ENCODE measurements at regions not wholly inside any gene's neighbourhood (a gene's known extent, or its start where the extent isn't known, plus 50 kb on each side); places are given as distances from the start of the nearest gene placed in this dataset.

GRCh38 chr5:115439639-115440038, 104.9 kb downstream of the FEM1C start:
- peaks cover 7 to 11% of the 10 kb centered on the region in 2 donors for H3K9me3 ChIP-seq (ENCODE audit: control insufficient read depth in 1 of 2, low read length in 2 of 2)
- H3K4me3 ChIP-seq (ENCODE audit: low read depth in 1 of 2, low read length in 2 of 2) = no peak overlapping the region
- H3K36me3 ChIP-seq (ENCODE audit: control insufficient read depth in 1 of 2, insufficient read depth in 2 of 2, low read length in 2 of 2) = no peaks in the 10 kb centered on the region
- no peaks in the 10 kb centered on the region for H3K27me3 ChIP-seq (ENCODE audit: control insufficient read depth in 1 of 2, insufficient read depth in 2 of 2, low read length in 2 of 2)
- H3K9ac ChIP-seq (ENCODE audit: low read depth in 1 of 2, low read length in 2 of 2) = no peak overlapping the region
- H3K27ac ChIP-seq (ENCODE audit: low read depth, low read length) = no peak overlapping the region
- H3K4me1 ChIP-seq (ENCODE audit: control insufficient read depth in 1 of 2, insufficient read depth in 2 of 2, low read length in 2 of 2) = no peaks in the 10 kb centered on the region

DNA sequence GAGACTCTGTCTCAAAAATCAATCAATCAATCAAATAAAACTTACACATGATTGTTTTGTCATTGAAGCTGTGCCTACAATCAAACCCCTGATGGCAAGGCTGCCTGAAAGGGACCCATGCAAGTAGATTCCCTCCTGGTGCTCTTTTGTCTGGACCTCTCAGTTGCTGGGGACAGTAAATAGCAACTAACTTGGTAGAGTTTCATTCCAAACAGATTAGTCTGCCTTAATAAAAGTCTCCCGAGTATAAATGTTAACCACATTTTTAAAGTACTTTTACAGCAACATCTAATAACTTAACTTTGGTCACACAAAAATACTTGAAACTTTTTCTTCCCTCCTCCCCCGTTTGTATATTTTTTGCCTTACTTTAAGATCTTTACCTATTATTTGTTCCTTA, 105.5 kb downstream of the FEM1C start:
- Histone ChIP-seq H3K27ac (ENCODE audit: low read depth, low read length) (no peak overlapping the region), H3K9ac (ENCODE audit: low read depth in 1 of 2, low read length in 2 of 2) (no peak overlapping the region), H3K4me1 (ENCODE audit: control insufficient read depth in 1 of 2, insufficient read depth in 2 of 2, low read length in 2 of 2) (no peaks in the 10 kb centered on the region), H3K4me3 (ENCODE audit: low read depth in 1 of 2, low read length in 2 of 2) (no peak overlapping the region), H3K9me3 (ENCODE audit: control insufficient read depth in 1 of 2, low read length in 2 of 2) (peaks cover 7 to 11% of the 10 kb centered on the region in 2 donors), H3K27me3 (ENCODE audit: control insufficient read depth in 1 of 2, insufficient read depth in 2 of 2, low read length in 2 of 2) (no peaks in the 10 kb centered on the region), H3K36me3 (ENCODE audit: control insufficient read depth in 1 of 2, insufficient read depth in 2 of 2, low read length in 2 of 2) (no peaks in the 10 kb centered on the region)

- H3K27me3 ChIP-seq (ENCODE audit: control insufficient read depth in 1 of 2, insufficient read depth in 2 of 2, low read length in 2 of 2) = no peaks in the 10 kb centered on the region
- no peaks in the 10 kb centered on the region for H3K4me1 ChIP-seq (ENCODE audit: control insufficient read depth in 1 of 2, insufficient read depth in 2 of 2, low read length in 2 of 2)
- H3K9me3 ChIP-seq (ENCODE audit: control insufficient read depth in 1 of 2, low read length in 2 of 2) = peaks cover 4 to 11% of the 10 kb centered on the region in 2 donors
- no peak overlapping the region for H3K4me3 ChIP-seq (ENCODE audit: low read depth in 1 of 2, low read length in 2 of 2)
- H3K27ac ChIP-seq (ENCODE audit: low read depth, low read length) = no peak overlapping the region
- no peaks in the 10 kb centered on the region for H3K36me3 ChIP-seq (ENCODE audit: control insufficient read depth in 1 of 2, insufficient read depth in 2 of 2, low read length in 2 of 2)
- no peak overlapping the region for H3K9ac ChIP-seq (ENCODE audit: low read depth in 1 of 2, low read length in 2 of 2)
These were observed 108.5 kb downstream of the FEM1C start for GRCh38 chr5:115435778-115436712.

- Histone ChIP-seq H3K9ac (ENCODE audit: low read depth in 1 of 2, low read length in 2 of 2) (no peak overlapping the region), H3K4me3 (ENCODE audit: low read depth in 1 of 2, low read length in 2 of 2) (no peak overlapping the region), H3K36me3 (ENCODE audit: control insufficient read depth in 1 of 2, insufficient read depth in 2 of 2, low read length in 2 of 2) (no peaks in the 10 kb centered on the region), H3K27me3 (ENCODE audit: control insufficient read depth in 1 of 2, insufficient read depth in 2 of 2, low read length in 2 of 2) (no peaks in the 10 kb centered on the region), H3K9me3 (ENCODE audit: control insufficient read depth in 1 of 2, low read length in 2 of 2) (peaks cover 4 to 7% of the 10 kb centered on the region in 2 donors), H3K27ac (ENCODE audit: low read depth, low read length) (no peak overlapping the region), H3K4me1 (ENCODE audit: control insufficient read depth in 1 of 2, insufficient read depth in 2 of 2, low read length in 2 of 2) (no peaks in the 10 kb centered on the region)
These were observed 109.4 kb downstream of the FEM1C start for GRCh38 chr5:115435065-115435777.

DNA sequence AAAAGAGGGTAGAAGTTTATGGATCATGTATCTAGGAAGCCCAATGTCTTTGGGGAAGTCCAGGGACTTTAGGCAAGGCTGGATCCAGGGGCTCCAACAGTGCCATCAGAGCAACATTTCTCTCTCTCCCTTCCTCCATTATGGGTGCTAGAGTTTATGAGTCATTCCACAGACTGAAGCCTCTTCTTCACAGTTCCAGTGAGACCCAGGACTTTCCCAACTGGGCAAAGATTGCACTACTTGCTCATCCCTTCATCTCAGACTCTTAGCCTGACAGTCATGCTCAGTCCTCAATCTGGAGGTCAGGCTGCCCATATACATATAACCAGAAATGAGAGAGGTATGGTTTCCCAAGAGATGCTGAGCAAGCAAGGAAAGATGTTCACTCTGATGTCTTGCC, 110.7 kb downstream of the FEM1C start:
- H3K4me3 ChIP-seq (ENCODE audit: low read depth in 1 of 2, low read length in 2 of 2) = no peak overlapping the region
- no peak overlapping the region for H3K9ac ChIP-seq (ENCODE audit: low read depth in 1 of 2, low read length in 2 of 2)
- H3K27me3 ChIP-seq (ENCODE audit: control insufficient read depth in 1 of 2, insufficient read depth in 2 of 2, low read length in 2 of 2) = no peaks in the 10 kb centered on the region
- H3K4me1 ChIP-seq (ENCODE audit: control insufficient read depth in 1 of 2, insufficient read depth in 2 of 2, low read length in 2 of 2) = no peaks in the 10 kb centered on the region
- H3K9me3 ChIP-seq (ENCODE audit: control insufficient read depth in 1 of 2, low read length in 2 of 2) = no peaks in the 10 kb centered on the region
- H3K36me3 ChIP-seq (ENCODE audit: control insufficient read depth in 1 of 2, insufficient read depth in 2 of 2, low read length in 2 of 2) = no peaks in the 10 kb centered on the region
- H3K27ac ChIP-seq (ENCODE audit: low read depth, low read length) = no peak overlapping the region

- H3K27ac ChIP-seq (ENCODE audit: low read depth, low read length) = no peak overlapping the region
- H3K36me3 ChIP-seq (ENCODE audit: control insufficient read depth in 1 of 2, insufficient read depth in 2 of 2, low read length in 2 of 2) = no peaks in the 10 kb centered on the region
- no peaks in the 10 kb centered on the region for H3K27me3 ChIP-seq (ENCODE audit: control insufficient read depth in 1 of 2, insufficient read depth in 2 of 2, low read length in 2 of 2)
- no peaks in the 10 kb centered on the region for H3K9me3 ChIP-seq (ENCODE audit: control insufficient read depth in 1 of 2, low read length in 2 of 2)
- no peak overlapping the region for H3K4me3 ChIP-seq (ENCODE audit: low read depth in 1 of 2, low read length in 2 of 2)
- no peak overlapping the region for H3K9ac ChIP-seq (ENCODE audit: low read depth in 1 of 2, low read length in 2 of 2)
- no peaks in the 10 kb centered on the region for H3K4me1 ChIP-seq (ENCODE audit: control insufficient read depth in 1 of 2, insufficient read depth in 2 of 2, low read length in 2 of 2)
These were observed 111.9 kb downstream of the FEM1C start for GRCh38 chr5:115432691-115433090.

GRCh38 chr5:115431116-115431515, 113.5 kb downstream of the FEM1C start:
- H3K27ac ChIP-seq (ENCODE audit: low read depth, low read length) = no peak overlapping the region
- no peaks in the 10 kb centered on the region for H3K36me3 ChIP-seq (ENCODE audit: control insufficient read depth in 1 of 2, insufficient read depth in 2 of 2, low read length in 2 of 2)
- no peaks in the 10 kb centered on the region for H3K9me3 ChIP-seq (ENCODE audit: control insufficient read depth in 1 of 2, low read length in 2 of 2)
- H3K4me1 ChIP-seq (ENCODE audit: control insufficient read depth in 1 of 2, insufficient read depth in 2 of 2, low read length in 2 of 2) = no peaks in the 10 kb centered on the region
- H3K4me3 ChIP-seq (ENCODE audit: low read depth in 1 of 2, low read length in 2 of 2) = no peak overlapping the region
- no peak overlapping the region for H3K9ac ChIP-seq (ENCODE audit: low read depth in 1 of 2, low read length in 2 of 2)
- H3K27me3 ChIP-seq (ENCODE audit: control insufficient read depth in 1 of 2, insufficient read depth in 2 of 2, low read length in 2 of 2) = no peaks in the 10 kb centered on the region

- no peak overlapping the region for H3K4me3 ChIP-seq (ENCODE audit: low read depth in 1 of 2, low read length in 2 of 2)
- no peak overlapping the region for H3K9ac ChIP-seq (ENCODE audit: low read depth in 1 of 2, low read length in 2 of 2)
- no peaks in the 10 kb centered on the region for H3K27me3 ChIP-seq (ENCODE audit: control insufficient read depth in 1 of 2, insufficient read depth in 2 of 2, low read length in 2 of 2)
- H3K27ac ChIP-seq (ENCODE audit: low read depth, low read length) = no peak overlapping the region
- H3K4me1 ChIP-seq (ENCODE audit: control insufficient read depth in 1 of 2, insufficient read depth in 2 of 2, low read length in 2 of 2) = no peaks in the 10 kb centered on the region
- H3K36me3 ChIP-seq (ENCODE audit: control insufficient read depth in 1 of 2, insufficient read depth in 2 of 2, low read length in 2 of 2) = no peaks in the 10 kb centered on the region
- no peaks in the 10 kb centered on the region for H3K9me3 ChIP-seq (ENCODE audit: control insufficient read depth in 1 of 2, low read length in 2 of 2)
These were observed 114.2 kb downstream of the FEM1C start for GRCh38 chr5:115430374-115430773.

DNA sequence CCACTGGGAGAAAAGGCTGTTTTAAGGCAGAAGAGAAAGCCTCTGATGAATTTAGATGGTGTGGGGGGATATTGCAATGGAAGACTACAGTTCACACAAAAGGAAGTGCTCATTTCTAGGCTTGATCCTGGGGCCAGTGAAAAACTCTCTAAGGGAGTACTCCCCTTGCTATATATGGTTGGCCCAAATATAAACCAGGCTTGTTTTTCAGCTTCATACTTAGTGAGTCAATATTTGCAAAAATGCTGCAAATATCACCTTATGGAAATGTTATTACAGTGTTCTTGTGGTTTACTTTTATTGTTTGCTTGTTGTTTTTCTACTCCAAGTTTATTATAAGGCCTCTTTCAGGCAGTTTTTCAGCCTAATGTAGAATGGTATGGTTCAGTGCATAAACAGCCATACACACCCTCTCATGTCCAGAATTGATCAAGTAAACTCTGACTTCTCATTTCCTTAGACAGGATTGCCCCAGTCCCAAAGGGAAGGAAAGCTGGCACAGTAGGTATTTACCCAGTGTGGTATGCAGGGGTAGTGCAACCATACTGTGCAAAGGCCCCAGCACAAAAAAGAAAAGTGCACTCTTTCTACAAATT, 115.1 kb downstream of the FEM1C start:
- H3K4me1 ChIP-seq (ENCODE audit: control insufficient read depth in 1 of 2, insufficient read depth in 2 of 2, low read length in 2 of 2) = no peaks in the 10 kb centered on the region
- no peaks in the 10 kb centered on the region for H3K36me3 ChIP-seq (ENCODE audit: control insufficient read depth in 1 of 2, insufficient read depth in 2 of 2, low read length in 2 of 2)
- no peak overlapping the region for H3K4me3 ChIP-seq (ENCODE audit: low read depth in 1 of 2, low read length in 2 of 2)
- H3K9ac ChIP-seq (ENCODE audit: low read depth in 1 of 2, low read length in 2 of 2) = no peak overlapping the region
- H3K27ac ChIP-seq (ENCODE audit: low read depth, low read length) = no peak overlapping the region
- no peaks in the 10 kb centered on the region for H3K27me3 ChIP-seq (ENCODE audit: control insufficient read depth in 1 of 2, insufficient read depth in 2 of 2, low read length in 2 of 2)
- H3K9me3 ChIP-seq (ENCODE audit: control insufficient read depth in 1 of 2, low read length in 2 of 2) = no peaks in the 10 kb centered on the region

DNA sequence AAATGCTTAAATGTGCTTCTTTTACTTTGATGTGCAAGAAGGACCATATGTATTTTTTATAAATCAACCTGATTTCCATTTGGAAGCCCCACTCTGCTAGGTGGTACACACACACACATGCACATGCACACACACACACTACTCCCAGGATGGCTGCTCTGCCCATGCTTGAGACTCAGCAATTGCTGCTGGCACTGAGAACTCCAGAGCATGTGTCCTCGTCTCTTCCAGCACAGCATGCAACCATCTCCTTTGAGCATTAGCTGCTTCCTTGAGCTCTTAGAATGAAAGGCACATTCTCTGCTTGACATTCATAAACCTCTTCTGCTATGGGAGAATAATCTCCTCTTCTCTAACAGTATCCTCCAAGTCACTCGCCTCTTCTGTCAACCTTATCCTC, 115.9 kb downstream of the FEM1C start:
- Histone ChIP-seq H3K9ac (ENCODE audit: low read depth in 1 of 2, low read length in 2 of 2) (no peak overlapping the region), H3K9me3 (ENCODE audit: control insufficient read depth in 1 of 2, low read length in 2 of 2) (no peaks in the 10 kb centered on the region), H3K4me1 (ENCODE audit: control insufficient read depth in 1 of 2, insufficient read depth in 2 of 2, low read length in 2 of 2) (peaks cover under 1 to 3% of the 10 kb centered on the region in 2 donors), H3K27ac (ENCODE audit: low read depth, low read length) (no peak overlapping the region), H3K27me3 (ENCODE audit: control insufficient read depth in 1 of 2, insufficient read depth in 2 of 2, low read length in 2 of 2) (no peaks in the 10 kb centered on the region), H3K36me3 (ENCODE audit: control insufficient read depth in 1 of 2, insufficient read depth in 2 of 2, low read length in 2 of 2) (no peaks in the 10 kb centered on the region), H3K4me3 (ENCODE audit: low read depth in 1 of 2, low read length in 2 of 2) (no peak overlapping the region)
